DND-41 (cell line): ENCODE measurements at regions not wholly inside any gene's neighbourhood (a gene's known extent, or its start where the extent isn't known, plus 50 kb on each side); places are given as distances from the start of the nearest gene placed in this dataset.

Source experiments
- EZH2 ChIP-seq: IDR thresholded peaks from 3 replicates; pipeline ENCODE4 v1.6.1; 2012; ENCODE audit warnings: borderline replicate concordance, low read depth, mild to moderate bottlenecking, moderate library complexity, low read length, inconsistent platforms; ENCODE audit not compliant: severe bottlenecking
- TF ChIP-seq, protein P1 (sequence below): IDR thresholded peaks from 2 replicates; pipeline ENCODE4 v1.5.1; 2012; ENCODE audit warnings: borderline replicate concordance, low read length, moderate library complexity, mild to moderate bottlenecking; ENCODE audit not compliant: poor library complexity, severe bottlenecking; ENCODE audit errors: extremely low read depth

DNA sequence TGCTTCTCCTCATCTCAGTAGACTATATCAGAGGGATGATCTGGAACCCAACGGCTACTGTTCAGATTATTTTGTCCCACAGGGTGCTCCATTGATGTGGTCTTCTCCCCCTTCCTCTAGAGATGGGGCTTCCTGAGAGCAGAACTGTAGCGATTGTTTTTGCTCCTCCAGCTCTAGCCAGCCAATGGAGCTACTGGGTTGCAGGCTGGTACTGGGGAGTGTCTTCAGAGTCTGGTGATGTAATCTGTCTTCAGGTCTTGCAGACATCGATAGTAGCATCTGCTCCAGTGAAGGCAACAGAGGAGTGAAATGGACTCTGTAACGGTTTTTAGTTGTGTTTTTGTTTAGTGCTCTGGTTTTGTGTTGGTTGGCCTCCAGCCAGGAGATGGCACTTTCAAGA, 621.9 kb downstream of the RNF144A start:
- TF ChIP-seq, protein P1, sequence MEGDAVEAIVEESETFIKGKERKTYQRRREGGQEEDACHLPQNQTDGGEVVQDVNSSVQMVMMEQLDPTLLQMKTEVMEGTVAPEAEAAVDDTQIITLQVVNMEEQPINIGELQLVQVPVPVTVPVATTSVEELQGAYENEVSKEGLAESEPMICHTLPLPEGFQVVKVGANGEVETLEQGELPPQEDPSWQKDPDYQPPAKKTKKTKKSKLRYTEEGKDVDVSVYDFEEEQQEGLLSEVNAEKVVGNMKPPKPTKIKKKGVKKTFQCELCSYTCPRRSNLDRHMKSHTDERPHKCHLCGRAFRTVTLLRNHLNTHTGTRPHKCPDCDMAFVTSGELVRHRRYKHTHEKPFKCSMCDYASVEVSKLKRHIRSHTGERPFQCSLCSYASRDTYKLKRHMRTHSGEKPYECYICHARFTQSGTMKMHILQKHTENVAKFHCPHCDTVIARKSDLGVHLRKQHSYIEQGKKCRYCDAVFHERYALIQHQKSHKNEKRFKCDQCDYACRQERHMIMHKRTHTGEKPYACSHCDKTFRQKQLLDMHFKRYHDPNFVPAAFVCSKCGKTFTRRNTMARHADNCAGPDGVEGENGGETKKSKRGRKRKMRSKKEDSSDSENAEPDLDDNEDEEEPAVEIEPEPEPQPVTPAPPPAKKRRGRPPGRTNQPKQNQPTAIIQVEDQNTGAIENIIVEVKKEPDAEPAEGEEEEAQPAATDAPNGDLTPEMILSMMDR: no peak
- TF ChIP-seq EZH2: no peak
